ENCODE measurements at regions not wholly inside any gene's neighbourhood (a gene's known extent, or its start where the extent isn't known, plus 50 kb on each side); places are given as distances from the start of the nearest gene placed in this dataset.

DNA sequence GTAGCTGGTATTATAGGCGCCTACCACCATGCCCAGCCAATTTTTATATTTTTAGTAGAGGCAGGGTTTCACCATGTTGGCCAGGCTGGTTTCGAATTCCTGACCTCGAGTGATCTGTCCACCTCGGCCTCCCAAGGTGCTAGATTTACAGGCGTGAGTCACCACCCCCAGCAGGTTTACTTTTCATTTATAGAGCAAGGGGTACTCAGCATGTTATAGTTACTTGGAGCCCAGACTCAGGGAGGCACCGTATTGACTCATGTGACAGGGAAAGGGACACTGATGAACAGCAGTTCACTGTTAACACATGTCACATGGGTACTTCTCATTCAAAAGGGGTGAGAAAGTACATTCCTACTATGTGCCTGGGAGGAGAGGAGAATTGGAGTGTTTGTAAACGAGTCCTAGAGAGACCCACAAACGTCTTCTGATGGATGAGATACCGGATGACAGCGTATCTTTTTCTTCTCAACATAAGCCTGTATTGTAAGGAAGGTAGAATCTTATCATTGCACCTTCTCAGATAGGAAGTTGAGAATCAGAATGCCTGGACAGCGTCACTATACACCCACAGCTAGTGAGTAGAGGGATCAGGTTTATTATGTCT lies 510.0 kb downstream of the USP25 start:
- no peaks in the 10 kb centered on the region for H3K9me3 ChIP-seq
- H3K27ac ChIP-seq: no peak overlapping the region
- TF ChIP-seq, protein P1, sequence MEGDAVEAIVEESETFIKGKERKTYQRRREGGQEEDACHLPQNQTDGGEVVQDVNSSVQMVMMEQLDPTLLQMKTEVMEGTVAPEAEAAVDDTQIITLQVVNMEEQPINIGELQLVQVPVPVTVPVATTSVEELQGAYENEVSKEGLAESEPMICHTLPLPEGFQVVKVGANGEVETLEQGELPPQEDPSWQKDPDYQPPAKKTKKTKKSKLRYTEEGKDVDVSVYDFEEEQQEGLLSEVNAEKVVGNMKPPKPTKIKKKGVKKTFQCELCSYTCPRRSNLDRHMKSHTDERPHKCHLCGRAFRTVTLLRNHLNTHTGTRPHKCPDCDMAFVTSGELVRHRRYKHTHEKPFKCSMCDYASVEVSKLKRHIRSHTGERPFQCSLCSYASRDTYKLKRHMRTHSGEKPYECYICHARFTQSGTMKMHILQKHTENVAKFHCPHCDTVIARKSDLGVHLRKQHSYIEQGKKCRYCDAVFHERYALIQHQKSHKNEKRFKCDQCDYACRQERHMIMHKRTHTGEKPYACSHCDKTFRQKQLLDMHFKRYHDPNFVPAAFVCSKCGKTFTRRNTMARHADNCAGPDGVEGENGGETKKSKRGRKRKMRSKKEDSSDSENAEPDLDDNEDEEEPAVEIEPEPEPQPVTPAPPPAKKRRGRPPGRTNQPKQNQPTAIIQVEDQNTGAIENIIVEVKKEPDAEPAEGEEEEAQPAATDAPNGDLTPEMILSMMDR (IDR thresholded peaks at IDR 0.05): no peak
- TF ChIP-seq POLR2A (IDR thresholded peaks at IDR 0.05): no peak
- no peaks in the 10 kb centered on the region for H3K4me1 ChIP-seq
- no peaks in the 10 kb centered on the region for H3K36me3 ChIP-seq
- no peak for DNase-seq
- WGBS, 2 donors: 92% methylated on average over 11 of the region's 11 CpGs
- intact Hi-C loops (cut with DNase I): no loop called here
- H3K27me3 ChIP-seq: no peaks in the 10 kb centered on the region
- no peak overlapping the region for H3K4me3 ChIP-seq (replicated peaks in 1 of 3)

DNA sequence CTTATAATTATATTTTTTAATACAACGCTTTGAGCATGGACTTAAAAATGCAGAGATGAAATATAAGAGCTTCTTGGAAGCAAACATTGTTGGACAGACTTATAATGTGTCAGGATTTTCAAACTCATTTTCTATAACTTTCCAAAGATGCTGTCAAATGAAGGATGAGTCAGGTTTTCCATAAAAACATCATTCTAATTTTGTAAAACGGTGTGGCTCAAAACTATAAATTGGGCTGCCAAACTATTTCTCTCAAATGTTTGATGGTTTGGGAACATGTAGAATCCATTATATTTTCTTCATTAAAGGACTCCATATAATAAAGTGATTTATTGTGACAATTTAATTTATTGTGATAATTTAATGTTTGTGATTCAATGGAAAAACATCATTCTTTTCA lies 511.2 kb downstream of the USP25 start:
- Histone ChIP-seq H3K27me3 (no peaks in the 10 kb centered on the region), H3K36me3 (no peaks in the 10 kb centered on the region), H3K27ac (no peak overlapping the region), H3K4me1 (no peaks in the 10 kb centered on the region), H3K9me3 (no peaks in the 10 kb centered on the region), H3K4me3 (replicated peaks in 1 of 3) (no peak overlapping the region)
- no peak for DNase-seq
- TF ChIP-seq POLR2A (IDR thresholded peaks at IDR 0.05): no peak
- TF ChIP-seq, protein P1 (IDR thresholded peaks at IDR 0.05): no peak
- intact Hi-C loops (cut with DNase I): no loop called here
- 76 to 84% methylated on average over 2 of the region's 2 CpGs for WGBS, 2 donors

DNA sequence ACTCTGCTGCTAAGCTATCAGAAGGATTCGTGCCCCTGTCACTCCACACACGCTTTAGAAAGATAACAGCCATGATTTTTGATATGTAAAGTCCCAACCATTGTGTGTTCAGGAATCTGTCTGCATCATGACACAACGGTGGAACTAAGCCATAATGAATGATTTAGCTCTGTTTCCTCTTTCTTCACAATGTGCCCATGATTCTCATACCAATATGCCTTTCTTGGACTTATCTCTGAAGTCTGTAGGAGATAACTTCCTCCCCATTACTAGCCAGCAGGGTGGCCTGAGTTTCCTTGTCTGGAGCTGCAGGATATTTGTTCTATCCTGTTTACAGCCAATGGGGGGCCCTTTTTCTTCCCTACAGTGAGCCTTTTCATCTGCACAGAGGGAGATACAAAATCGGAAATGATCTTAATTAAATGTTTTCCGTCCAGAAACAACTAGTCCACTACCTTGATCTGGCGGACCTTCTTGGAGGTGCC lies 511.7 kb downstream of the USP25 start:
- Histone ChIP-seq H3K27ac (no peak overlapping the region), H3K27me3 (no peaks in the 10 kb centered on the region), H3K4me1 (no peaks in the 10 kb centered on the region), H3K36me3 (no peaks in the 10 kb centered on the region), H3K9me3 (no peaks in the 10 kb centered on the region), H3K4me3 (replicated peaks in 1 of 3) (no peak overlapping the region)
- TF ChIP-seq, protein P1 (IDR thresholded peaks at IDR 0.05): no peak
- TF ChIP-seq POLR2A (IDR thresholded peaks at IDR 0.05): no peak
- no peak for DNase-seq
- WGBS, 2 donors: 73 to 74% methylated on average over 6 of the region's 6 CpGs
- intact Hi-C loops (cut with DNase I): no loop called here

DNA sequence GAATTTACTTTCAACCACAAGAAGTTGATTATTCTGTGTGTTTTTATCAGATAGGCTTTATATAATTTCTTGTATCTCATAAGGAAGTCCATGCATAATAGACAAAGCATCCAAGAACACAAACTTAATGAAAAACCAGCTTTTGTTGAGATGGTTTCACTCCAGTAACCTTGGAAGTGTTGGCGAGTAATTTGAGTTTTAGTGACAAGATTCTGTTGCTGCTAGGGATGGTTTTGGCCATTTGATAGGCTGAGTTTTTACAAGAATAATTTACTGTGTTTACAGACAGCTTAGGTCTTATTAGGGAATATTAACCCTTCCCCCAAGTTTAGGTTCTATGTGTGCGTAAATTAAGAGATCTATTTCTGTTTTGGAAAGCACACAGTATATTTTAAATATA lies 513.6 kb downstream of the USP25 start:
- Histone ChIP-seq H3K4me3 (replicated peaks in 1 of 3) (no peak overlapping the region), H3K27me3 (no peaks in the 10 kb centered on the region), H3K9me3 (no peaks in the 10 kb centered on the region), H3K4me1 (no peaks in the 10 kb centered on the region), H3K27ac (no peak overlapping the region), H3K36me3 (no peaks in the 10 kb centered on the region)
- WGBS, 2 donors: 73 to 83% methylated on average over 2 of the region's 2 CpGs
- intact Hi-C loops (cut with DNase I): no loop called here
- TF ChIP-seq POLR2A (IDR thresholded peaks at IDR 0.05): no peak
- TF ChIP-seq, protein P1 (IDR thresholded peaks at IDR 0.05): no peak
- DNase-seq: no peak

DNA sequence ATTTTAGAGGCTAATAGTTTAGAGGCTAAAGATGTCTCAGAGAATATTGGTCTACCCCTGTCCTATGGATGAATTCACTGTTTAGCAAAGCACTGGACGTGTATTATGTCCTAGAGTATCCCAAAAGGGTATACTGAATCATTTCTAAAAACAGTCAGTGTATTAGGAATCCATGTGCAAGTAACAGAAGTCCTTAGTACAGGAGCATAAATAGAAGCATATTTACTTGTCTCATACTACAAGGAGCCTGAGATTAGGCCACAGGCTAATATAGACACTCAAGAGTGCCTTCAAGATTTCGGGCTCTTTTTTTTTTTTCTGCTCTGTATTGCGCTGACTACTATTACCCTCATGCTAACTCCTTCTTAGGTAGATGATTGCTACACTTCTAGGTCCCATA lies 518.9 kb downstream of the USP25 start:
- H3K4me3 ChIP-seq (replicated peaks in 1 of 3): no peak overlapping the region
- 88 to 99% methylated on average over 3 of the region's 3 CpGs for WGBS, 2 donors
- no peak for DNase-seq
- no peaks in the 10 kb centered on the region for H3K36me3 ChIP-seq
- H3K27me3 ChIP-seq: no peaks in the 10 kb centered on the region
- peaks cover 8 to 10% of the 10 kb centered on the region in 2 donors for H3K4me1 ChIP-seq
- no peak overlapping the region for H3K27ac ChIP-seq
- no peaks in the 10 kb centered on the region for H3K9me3 ChIP-seq
- TF ChIP-seq, protein P1 (IDR thresholded peaks at IDR 0.05): no peak
- no peak for TF ChIP-seq POLR2A (IDR thresholded peaks at IDR 0.05)
- intact Hi-C loops (cut with DNase I): no loop called here
